Endothelial cell of hepatic sinusoid (primary cell): ENCODE measurements at regions not wholly inside any gene's neighbourhood (a gene's known extent, or its start where the extent isn't known, plus 50 kb on each side); places are given as distances from the start of the nearest gene placed in this dataset.
"Not testable (repeated sequence)": the region's sequence is repeated elsewhere in the genome, so short reads cannot be mapped to it uniquely, and the experiment has no call there.

Experiments
- in situ Hi-C: cut with HindIII; loops from 2 replicates; pipeline ENCODE4 v1.10.0; 2017; ENCODE audit warnings: low sequenced_read_pairs

DNA sequence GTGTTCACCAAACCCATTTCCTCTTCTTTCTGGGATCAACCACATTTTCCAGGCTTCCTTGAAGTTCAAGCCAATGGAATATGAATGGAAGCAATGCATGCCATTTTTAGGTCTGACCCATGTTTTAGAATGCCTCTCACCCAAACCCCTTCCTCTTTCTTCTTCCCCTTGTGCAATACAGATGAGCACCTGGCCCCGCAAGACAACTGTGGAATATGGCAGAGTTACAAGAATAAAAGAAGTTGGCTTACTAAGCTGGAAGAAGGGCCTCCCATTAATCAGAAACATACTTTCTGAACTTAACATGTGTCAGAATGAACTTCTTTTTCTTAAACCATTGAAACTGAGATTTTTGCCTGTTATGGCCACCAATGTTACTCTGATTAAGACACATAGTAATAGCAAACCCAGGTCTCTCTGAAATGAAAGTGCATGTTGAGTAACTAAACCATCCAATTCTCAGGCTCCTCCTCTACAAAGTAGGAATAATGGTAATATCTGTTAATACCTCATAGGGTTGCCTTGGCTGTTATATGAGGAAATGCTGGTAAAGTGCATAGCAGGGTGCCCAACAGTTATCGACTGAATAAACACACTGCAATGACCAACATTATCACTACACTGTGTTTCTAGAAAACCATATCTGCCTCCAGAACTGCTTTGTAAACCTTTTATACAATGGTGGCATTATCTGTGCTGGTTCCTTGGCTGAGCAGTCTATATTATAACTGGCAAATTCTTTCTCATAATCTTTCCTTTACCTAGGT lies 382.2 kb upstream of the NRP1 start:
- in situ Hi-C loops = no loop called here

- in situ Hi-C loops = no loop called here
These were observed 381.0 kb upstream of the NRP1 start for GRCh38 chr10:33715303-33715975.

- in situ Hi-C loops = no loop called here
These were observed 378.4 kb upstream of the NRP1 start for GRCh38 chr10:33712825-33713224.

DNA sequence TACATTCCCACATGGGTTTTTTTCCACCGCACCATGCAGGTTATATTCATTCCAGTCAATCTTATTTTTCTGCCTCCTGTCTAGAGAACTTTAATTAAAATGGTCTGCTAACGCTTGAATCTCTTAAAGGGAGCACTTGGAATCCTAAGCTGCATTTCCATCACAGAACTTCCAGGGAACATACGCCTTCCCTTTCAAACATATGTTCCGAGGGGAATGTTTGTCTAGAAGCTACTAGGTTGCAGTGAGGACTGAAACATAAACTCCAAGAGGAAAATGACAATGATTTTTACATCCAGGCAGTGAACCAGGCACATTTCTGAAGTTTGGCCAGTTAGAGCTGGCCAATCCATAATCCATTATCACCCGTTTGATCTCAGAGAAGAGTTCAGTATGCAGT lies 375.5 kb upstream of the NRP1 start:
- in situ Hi-C loops = no loop called here

DNA sequence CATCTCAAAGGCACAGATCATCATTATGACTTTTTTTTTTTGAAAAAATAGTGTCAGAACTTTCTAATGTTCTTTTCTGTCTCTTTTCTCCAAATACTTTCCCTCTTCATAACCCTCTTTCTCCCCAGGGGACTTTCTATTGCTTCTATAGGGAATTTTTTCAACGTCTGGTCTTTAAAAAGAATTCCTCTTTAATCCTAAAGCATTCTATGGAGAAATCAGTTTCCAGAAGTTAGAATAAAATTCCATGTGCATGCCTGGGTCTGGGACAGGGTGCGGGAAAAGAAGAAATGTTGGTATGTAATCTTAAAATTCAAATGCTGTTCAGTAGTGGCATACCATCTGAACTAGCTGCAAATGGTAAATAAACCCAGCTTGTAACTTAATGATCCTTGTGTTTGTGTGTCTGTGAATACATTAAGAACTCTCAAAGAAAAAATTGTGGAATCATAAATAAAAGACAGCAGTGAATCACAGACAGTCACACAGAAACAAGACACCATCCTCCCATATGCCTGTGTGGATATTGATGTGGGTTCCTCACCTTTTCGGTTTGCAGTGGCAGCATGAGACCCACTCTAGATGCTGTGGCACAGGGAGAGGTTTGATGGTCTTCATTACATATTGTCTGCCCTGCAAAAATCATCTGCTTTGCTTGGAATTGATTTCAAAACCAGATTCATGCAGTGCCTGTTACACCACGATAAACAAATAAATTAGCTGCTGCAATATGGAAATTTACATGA lies 374.7 kb upstream of the NRP1 start:
- in situ Hi-C loops = no loop called here

DNA sequence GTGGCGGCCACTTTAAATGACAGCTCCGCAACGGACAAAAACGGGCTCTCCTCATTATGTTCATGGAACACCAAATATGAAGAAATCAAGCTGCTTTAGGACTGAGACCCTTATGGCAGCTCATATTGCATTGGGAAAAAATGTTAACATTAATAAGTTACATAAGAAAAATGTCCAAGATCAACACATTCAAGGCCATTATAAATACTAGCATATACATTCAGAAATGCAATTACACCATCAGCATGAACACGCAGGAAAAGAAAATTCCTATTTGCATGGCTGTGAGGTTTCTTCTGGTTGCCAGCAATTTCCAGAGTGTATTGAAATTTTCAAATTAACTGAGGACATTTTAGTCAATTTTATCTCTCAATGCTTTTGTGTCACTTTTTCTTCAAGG lies 374.1 kb upstream of the NRP1 start:
- in situ Hi-C loops = no loop called here

- in situ Hi-C loops = no loop called here
These were observed 372.3 kb upstream of the NRP1 start for GRCh38 chr10:33706746-33707145.

DNA sequence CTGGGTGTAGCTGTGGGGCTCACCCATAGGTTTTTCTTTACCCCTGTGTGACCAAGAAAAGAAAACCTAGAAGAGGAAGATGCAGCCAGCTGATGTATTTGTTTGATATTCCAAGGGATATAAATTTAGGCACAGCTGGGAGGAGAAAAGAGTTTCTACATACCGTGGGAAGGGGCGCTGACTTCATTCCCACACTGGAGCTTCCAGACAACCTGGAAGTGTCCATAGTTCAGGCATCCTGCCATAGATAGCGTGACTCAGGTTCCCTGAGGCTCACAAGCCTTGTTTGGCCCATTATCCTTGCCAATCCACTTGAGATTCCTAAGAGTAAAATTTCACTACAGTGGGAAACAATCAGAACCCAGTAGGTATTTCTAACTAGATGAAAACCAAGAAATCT lies 371.7 kb upstream of the NRP1 start:
- in situ Hi-C loops = no loop called here

DNA sequence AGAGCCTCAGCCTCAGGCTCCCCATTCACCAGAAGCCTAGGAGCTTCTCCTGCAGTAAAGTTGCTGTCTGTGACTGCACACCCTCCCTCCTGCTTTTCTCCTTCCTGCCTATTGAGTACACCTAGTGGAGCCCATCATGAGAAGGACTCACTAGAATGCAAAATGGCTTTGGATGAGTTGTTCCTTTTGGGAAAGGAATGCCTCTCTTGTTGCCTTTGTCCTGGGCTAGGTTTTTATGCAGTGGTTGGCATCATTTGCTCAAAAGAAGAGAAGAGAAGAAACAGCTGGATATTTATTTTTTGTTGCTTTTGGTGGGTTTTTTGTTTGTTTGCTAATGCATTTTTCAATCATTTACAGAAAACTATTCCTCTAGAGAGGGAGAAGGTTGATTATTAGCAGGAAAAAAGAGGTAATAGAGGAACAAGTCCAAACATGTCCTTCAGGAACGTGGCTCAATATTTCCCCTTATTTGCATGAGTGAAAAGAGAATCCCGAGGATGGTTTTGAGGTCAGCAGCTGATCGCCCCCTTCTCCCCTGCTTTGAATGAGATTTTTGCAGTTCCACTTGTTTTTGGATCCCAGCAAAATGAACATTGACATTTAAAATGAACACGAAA lies 369.9 kb upstream of the NRP1 start:
- in situ Hi-C loops = no loop called here

GRCh38 chr10:33703501-33704213 lies 369.2 kb upstream of the NRP1 start:
- in situ Hi-C loops = no loop called here

- in situ Hi-C loops = no loop called here
These were observed 363.6 kb upstream of the NRP1 start for GRCh38 chr10:33698033-33698432.

GRCh38 chr10:33697016-33697415 lies 362.5 kb upstream of the NRP1 start:
- in situ Hi-C loops = no loop called here

DNA sequence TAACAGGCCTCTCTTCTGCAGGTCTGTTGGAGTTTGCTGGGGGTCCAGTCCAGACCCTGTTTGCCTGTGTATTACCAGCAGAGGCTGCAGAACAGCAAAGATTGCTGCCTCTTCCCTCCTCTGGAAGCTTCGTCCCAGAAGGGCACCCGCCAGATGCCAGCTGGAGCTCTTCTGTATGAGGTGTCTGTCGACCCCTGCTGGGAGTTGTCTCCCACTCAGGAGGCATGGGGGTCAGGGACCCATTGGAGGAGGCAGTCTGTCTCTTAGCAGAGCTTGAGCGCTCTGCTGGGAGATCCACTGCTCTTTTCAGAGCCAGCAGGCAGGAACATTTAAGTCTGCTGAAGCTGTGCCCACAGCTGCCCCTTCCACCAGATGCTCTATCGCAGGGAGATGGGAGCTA lies 361.1 kb upstream of the NRP1 start:
- in situ Hi-C loops = no loop called here

DNA sequence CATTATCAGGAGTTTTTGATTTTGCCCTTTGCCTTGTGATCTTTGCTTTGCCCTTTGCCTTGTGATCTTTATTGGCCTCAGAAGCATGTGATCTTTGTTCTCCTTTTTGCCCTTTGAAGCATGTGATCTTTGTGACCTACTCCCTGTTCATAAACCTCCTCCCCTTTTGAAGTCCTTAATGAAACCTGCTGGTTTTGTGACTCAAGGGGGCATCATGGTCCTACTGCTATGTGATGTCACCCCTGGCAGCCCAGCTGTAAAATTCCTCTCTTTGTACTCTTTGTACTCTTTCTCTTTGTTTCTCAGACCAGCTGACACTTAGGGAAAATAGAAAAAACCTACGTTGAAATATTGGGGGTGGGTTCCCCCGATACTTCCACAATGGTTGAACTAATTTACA lies 356.1 kb upstream of the NRP1 start:
- in situ Hi-C loops = not testable (repeated sequence)

GRCh38 chr10:33688506-33688905 lies 354.0 kb upstream of the NRP1 start:
- in situ Hi-C loops = loop anchor here (5.0 kb wide), 1 partner anchor 94 kb away; no protein-coding TSS in a partner anchor

DNA sequence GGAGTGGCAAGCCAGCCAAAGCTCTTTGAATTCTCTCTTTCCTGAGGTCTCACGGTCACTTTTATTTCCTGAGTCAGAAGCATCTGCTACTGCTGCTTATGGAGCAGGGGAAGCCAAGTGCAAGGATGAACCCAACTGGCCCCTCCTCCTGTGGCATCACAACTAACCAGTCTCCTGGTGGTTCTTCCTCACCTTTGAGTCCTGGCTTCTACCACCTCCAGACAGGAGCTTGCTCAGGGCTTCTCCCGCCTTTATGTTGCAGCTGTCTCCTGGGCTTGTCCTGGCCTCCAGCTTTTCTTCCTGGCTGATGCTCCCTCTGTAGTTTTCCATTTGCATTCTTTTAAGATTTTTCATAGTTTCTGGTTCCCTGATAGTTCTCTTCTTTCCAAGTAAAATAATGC lies 349.7 kb upstream of the NRP1 start:
- in situ Hi-C loops = no loop called here

DNA sequence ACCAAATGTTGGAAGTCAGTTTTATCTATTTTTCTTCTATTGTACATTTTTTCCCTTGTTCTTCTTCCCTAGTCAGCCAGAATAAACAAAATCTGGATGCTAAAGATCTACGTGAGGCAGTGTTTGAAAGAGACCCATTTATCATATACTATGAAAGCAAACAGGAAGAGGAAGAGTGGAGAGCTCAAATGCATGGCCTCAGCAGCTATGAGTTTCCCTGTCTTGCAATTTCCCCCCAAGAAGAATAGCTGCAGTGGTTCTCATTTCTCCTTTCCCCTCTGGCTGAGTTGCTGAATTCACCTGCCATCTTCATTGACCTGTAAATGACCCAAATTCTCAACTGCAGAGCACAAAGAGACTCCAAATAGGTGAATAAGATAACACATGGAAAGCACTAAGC lies 347.1 kb upstream of the NRP1 start:
- in situ Hi-C loops = no loop called here

GRCh38 chr10:33680036-33680435 lies 345.6 kb upstream of the NRP1 start:
- in situ Hi-C loops = no loop called here

DNA sequence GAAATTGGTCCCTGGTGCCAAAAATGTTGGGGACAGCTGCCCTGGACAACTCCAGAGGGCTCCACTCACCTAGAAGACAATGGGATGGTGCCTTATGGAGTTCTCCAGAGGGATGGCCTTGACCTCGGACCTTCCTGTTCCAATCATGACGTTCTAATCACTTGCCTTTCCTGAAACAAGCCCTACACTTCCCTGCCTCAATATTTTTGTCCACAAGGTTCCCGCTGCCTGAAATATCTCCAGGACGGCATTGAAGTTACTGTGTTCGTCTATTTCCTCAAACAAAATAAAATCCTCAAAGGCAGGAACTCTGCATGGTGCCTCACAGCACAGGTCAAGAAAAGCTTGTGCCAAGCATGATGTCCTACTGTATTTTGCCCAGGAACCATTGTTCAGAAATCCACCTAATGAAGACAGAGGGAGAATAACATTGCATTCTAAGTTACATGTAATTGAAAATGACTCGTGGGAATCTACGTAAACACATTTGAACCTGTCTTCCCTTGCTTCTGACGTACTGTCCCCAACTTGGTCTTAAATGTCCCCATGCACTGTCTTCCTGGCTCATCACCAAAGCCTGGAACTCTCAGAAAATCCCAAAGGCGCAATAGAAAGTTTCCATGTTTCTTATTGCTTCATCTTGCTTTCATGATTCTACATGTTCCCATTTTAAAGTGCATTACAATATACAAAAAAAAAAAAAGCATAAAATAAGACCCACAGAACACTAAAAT lies 342.3 kb upstream of the NRP1 start:
- in situ Hi-C loops = loop anchor here (5.0 kb wide), 1 partner anchor 71 kb away; no protein-coding TSS in a partner anchor

DNA sequence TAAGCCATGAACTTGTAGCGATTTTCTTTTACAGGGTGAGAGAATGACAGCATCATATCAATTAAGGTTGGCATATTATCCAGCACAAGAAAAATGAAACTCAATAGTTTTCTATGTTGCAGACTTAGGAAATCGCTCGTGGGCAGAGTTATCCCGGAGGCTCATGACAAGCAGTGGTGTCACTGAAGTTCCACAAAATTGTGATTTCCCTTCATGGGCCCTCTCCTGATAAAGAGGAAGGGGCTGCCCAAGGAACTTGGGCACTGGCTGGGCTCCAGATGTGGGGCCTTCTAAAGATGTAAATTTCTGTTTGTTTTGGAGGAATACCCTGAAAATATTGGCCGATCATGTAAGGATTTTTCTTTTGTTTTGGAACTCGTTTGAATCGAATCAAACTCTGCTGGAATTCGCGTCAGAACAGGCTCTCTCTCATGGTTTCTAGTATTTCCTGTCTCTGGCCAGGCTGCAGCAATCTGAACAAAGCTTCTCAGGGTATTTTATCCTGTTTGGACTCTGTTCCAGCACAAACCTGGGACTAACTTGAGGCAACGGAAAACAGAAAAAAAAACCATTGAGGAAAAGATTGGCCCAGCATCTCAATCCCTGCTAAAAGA lies 340.6 kb upstream of the NRP1 start:
- in situ Hi-C loops = loop anchor here (5.0 kb wide), 1 partner anchor 72 kb away; no protein-coding TSS in a partner anchor
